Liver (tissue), 8 donors: ENCODE measurements at regions not wholly inside any gene's neighbourhood (a gene's known extent, or its start where the extent isn't known, plus 50 kb on each side); places are given as distances from the start of the nearest gene placed in this dataset.

Experiments used
- DNase-seq: peaks from one replicate; pipeline ENCODE4 v3.0.0-alpha.2; 2017; ENCODE audit warnings: low spot score
- H3K27ac ChIP-seq, 2 donors: one replicate each; pipeline ENCODE4 v1.7.0; 2013; ENCODE audit warnings: inconsistent platforms in 2 of 2, low read length in 2 of 2, control low read depth in 1 of 2, low read depth in 1 of 2, mild to moderate bottlenecking in 1 of 2
- H3K27me3 ChIP-seq, 4 donors: one replicate each; pipeline versions ENCODE4 v1.6.1 to v1.7.0; 2013; ENCODE audit warnings: low read length in 3 of 4, inconsistent platforms in 1 of 4, mild to moderate bottlenecking in 1 of 4, moderate library complexity in 1 of 4; ENCODE audit not compliant: control insufficient read depth in 4 of 4, insufficient read depth in 4 of 4
- H3K36me3 ChIP-seq, 4 donors: one replicate each; pipeline versions ENCODE4 v1.6.1 to v1.7.0; 2013; ENCODE audit warnings: low read length in 3 of 4, mild to moderate bottlenecking in 3 of 4, low read depth in 1 of 4, moderate library complexity in 1 of 4; ENCODE audit not compliant: control insufficient read depth in 4 of 4, insufficient read depth in 3 of 4
- H3K4me1 ChIP-seq, 4 donors: one replicate each; pipeline versions ENCODE4 v1.6.1 to v1.7.0; 2013; ENCODE audit warnings: low read length in 3 of 4, mild to moderate bottlenecking in 3 of 4, moderate library complexity in 1 of 4; ENCODE audit not compliant: control insufficient read depth in 4 of 4, insufficient read depth in 4 of 4
- H3K4me3 ChIP-seq, 3 donors: one replicate each; pipeline versions ENCODE4 v1.6.1 to v1.7.0; 2013; ENCODE audit warnings: low read length in 3 of 3, control low read depth in 1 of 3, low read depth in 1 of 3, mild to moderate bottlenecking in 1 of 3
- H3K9ac ChIP-seq, 2 donors: one replicate each; pipeline ENCODE4 v1.7.0; 2013; ENCODE audit warnings: low read length in 2 of 2, mild to moderate bottlenecking in 2 of 2, moderate library complexity in 2 of 2, control low read depth in 1 of 2, low read depth in 1 of 2
- H3K9me3 ChIP-seq, 4 donors: one replicate each; pipeline versions ENCODE4 v1.6.1 to v1.7.0; 2013; ENCODE audit warnings: low read length in 3 of 4; ENCODE audit not compliant: control insufficient read depth in 4 of 4
- CTCF ChIP-seq: fragments of 150-350 bp; IDR thresholded peaks from 2 replicates; pipeline ENCODE4 v1.5.1; 2017; ENCODE audit warnings: improper control_type of control experiment, low read depth, low read length; ENCODE audit not compliant: missing input control
- EGR1 ChIP-seq, 2 donors: IDR thresholded peaks; 2 replicates each; pipeline ENCODE4 v1.6.1; 2016 to 2018; ENCODE audit warnings: antibody characterized with exemption in 2 of 2, low read depth in 2 of 2
- FOXA1 ChIP-seq: IDR thresholded peaks from 2 replicates; pipeline ENCODE4 v1.6.1; 2016; ENCODE audit warnings: antibody characterized with exemption
- FOXA2 ChIP-seq: IDR thresholded peaks from 2 replicates; pipeline ENCODE4 v1.6.1; 2016; ENCODE audit warnings: antibody characterized with exemption
- GABPA ChIP-seq, 2 donors: IDR thresholded peaks in 1 of 2; conservative IDR thresholded peaks in 1 of 2; 2 replicates each; pipeline ENCODE4 v1.6.1; 2016; ENCODE audit warnings: antibody characterized with exemption in 2 of 2, mild to moderate bottlenecking in 1 of 2, moderate library complexity in 1 of 2
- HNF4A ChIP-seq, 2 donors: conservative IDR thresholded peaks; 2 replicates each; pipeline ENCODE4 v1.6.1; 2016; ENCODE audit warnings: antibody characterized with exemption in 2 of 2, mild to moderate bottlenecking in 2 of 2
- HNF4G ChIP-seq: IDR thresholded peaks from 2 replicates; pipeline ENCODE4 v1.6.1; 2016; ENCODE audit warnings: antibody characterized with exemption
- JUND ChIP-seq, 2 donors: IDR thresholded peaks; 2 replicates each; pipeline ENCODE4 v1.6.1; 2016; ENCODE audit warnings: antibody characterized with exemption in 2 of 2
- NR2F2 ChIP-seq: IDR thresholded peaks from 2 replicates; pipeline ENCODE4 v1.6.1; 2016; ENCODE audit warnings: antibody characterized with exemption
- RAD21 ChIP-seq, 2 donors: IDR thresholded peaks; 2 replicates each; pipeline ENCODE4 v1.6.1; 2016; ENCODE audit warnings: antibody characterized with exemption in 2 of 2, mild to moderate bottlenecking in 2 of 2
- REST ChIP-seq: IDR thresholded peaks from 2 replicates; pipeline ENCODE4 v1.6.1; 2016; ENCODE audit warnings: antibody characterized with exemption, mild to moderate bottlenecking
- RXRA ChIP-seq, 2 donors: IDR thresholded peaks; 2 replicates each; pipeline ENCODE4 v1.6.1; 2017 to 2018; ENCODE audit warnings: antibody characterized with exemption in 2 of 2, mild to moderate bottlenecking in 1 of 2
- SP1 ChIP-seq: IDR thresholded peaks from 2 replicates; pipeline ENCODE4 v1.6.1; 2018; ENCODE audit warnings: antibody characterized with exemption, mild to moderate bottlenecking
- TAF1 ChIP-seq: conservative IDR thresholded peaks from 2 replicates; pipeline ENCODE4 v1.6.1; 2016; ENCODE audit warnings: antibody characterized with exemption, mild to moderate bottlenecking
- YY1 ChIP-seq: IDR thresholded peaks from 2 replicates; pipeline ENCODE4 v1.6.1; 2016; ENCODE audit warnings: antibody characterized with exemption, mild to moderate bottlenecking
- ZBTB33 ChIP-seq: IDR thresholded peaks from 2 replicates; pipeline ENCODE4 v1.6.1; 2016; ENCODE audit warnings: antibody characterized with exemption
- WGBS: extraction: QIAGEN DNeasy Blood & Tissue Kit; methylation state at CpG from one replicate; pipeline ENCODE4 v1.1.7; 2013; 5-methylcytosine and 5-hydroxymethylcytosine counted together
- TF ChIP-seq, protein P1 (sequence below): IDR thresholded peaks from 2 replicates; pipeline ENCODE4 v1.6.1; 2016; ENCODE audit warnings: antibody characterized with exemption
- TF ChIP-seq, protein P2 (sequence below): IDR thresholded peaks from 2 replicates; pipeline ENCODE4 v1.6.1; 2016; ENCODE audit warnings: antibody characterized with exemption
- donor health status: healthy.
- donor health status: healthy.
- donor health status: healthy.
- donor health status: healthy.
- donor health status: healthy.

- Histone ChIP-seq H3K27me3 (no peaks in the 10 kb centered on the region), H3K4me1 (peaks cover 0 to 12% (median 6%) of the 10 kb centered on the region in 4 donors), H3K9ac (peak overlapping the region in 1 of 2 donors; percentile 37), H3K9me3 (no peaks in the 10 kb centered on the region), H3K4me3 (no peak overlapping the region), H3K36me3 (no peaks in the 10 kb centered on the region), H3K27ac (peak overlapping the region; percentile 7 to 61)
- peak; percentile 63 for DNase-seq
- 34% methylated on average over 7 of the region's 7 CpGs for WGBS
- TF ChIP-seq NR2F2 (no peak), FOXA1 (no peak), GABPA (IDR thresholded peaks at IDR 0.05 in 1 of 2, conservative IDR thresholded peaks at IDR 0.05 in 1 of 2) (peak in 1 of 2 donors; percentile 17), RXRA (IDR thresholded peaks at IDR 0.05) (peak; percentile 97 to 98), SP1 (peak; percentile 95), JUND (IDR thresholded peaks at IDR 0.05) (peak in 1 of 2 donors; percentile 55), FOXA2 (no peak), REST (peak; percentile 53), HNF4G (no peak), RAD21 (IDR thresholded peaks at IDR 0.05) (peak; percentile 37 to 42), TAF1 (no peak), CTCF (peak; percentile 29), YY1 (peak; percentile 48), ZBTB33 (peak; percentile 44), EGR1 (IDR thresholded peaks at IDR 0.05; ENCODE audit: low read depth in 2 of 2) (peak in 1 of 2 donors; percentile 28), HNF4A (conservative IDR thresholded peaks at IDR 0.05) (peak; percentile 56 to 66)
- TF ChIP-seq, protein P1, sequence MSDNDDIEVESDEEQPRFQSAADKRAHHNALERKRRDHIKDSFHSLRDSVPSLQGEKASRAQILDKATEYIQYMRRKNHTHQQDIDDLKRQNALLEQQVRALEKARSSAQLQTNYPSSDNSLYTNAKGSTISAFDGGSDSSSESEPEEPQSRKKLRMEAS, result peak; percentile 63
- TF ChIP-seq, protein P2, sequence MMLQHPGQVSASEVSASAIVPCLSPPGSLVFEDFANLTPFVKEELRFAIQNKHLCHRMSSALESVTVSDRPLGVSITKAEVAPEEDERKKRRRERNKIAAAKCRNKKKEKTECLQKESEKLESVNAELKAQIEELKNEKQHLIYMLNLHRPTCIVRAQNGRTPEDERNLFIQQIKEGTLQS, result peak; percentile 97
Measured at GRCh38 chr1:93758842-93759515, 77.3 kb upstream of the BCAR3 start.
